GM23338 (cell line): ENCODE measurements at regions not wholly inside any gene's neighbourhood (a gene's known extent, or its start where the extent isn't known, plus 50 kb on each side); places are given as distances from the start of the nearest gene placed in this dataset.

Experiments used
- ATAC-seq: fragments of 200-7000 bp; cut with Tn5 transposase; 3 replicates; pipeline ENCODE4 v1.9.1; 2020
- DNase-seq: peaks from one replicate; pipeline ENCODE4 v3.0.0-alpha.2; 2015; ENCODE audit warnings: low spot score
- H2AFZ ChIP-seq: fragments of 200-600 bp; sonication (generic); 2 replicates; pipeline ENCODE4 v1.8.0; 2016; ENCODE audit warnings: antibody characterized with exemption, mild to moderate bottlenecking, moderate library complexity
- H3F3A ChIP-seq: fragments of 200-600 bp; sonication (generic); replicated peaks from 2 replicates; pipeline ENCODE4 v1.8.0; 2017; ENCODE audit warnings: antibody characterized with exemption, mixed run types, low read depth
- H3K27ac ChIP-seq: fragments of 200-600 bp; sonication (generic); 2 replicates; pipeline ENCODE4 v1.6.1; 2016; ENCODE audit warnings: low read depth
- H3K27me3 ChIP-seq: fragments of 200-600 bp; sonication (generic); 2 replicates; pipeline ENCODE4 v1.8.0; 2016; ENCODE audit warnings: mild to moderate bottlenecking, mixed run types, moderate library complexity; ENCODE audit not compliant: insufficient read depth
- H3K36me3 ChIP-seq: fragments of 200-600 bp; sonication (generic); 2 replicates; pipeline ENCODE4 v1.8.0; 2016; ENCODE audit warnings: mild to moderate bottlenecking; ENCODE audit not compliant: insufficient read depth
- H3K4me1 ChIP-seq: fragments of 200-600 bp; sonication (generic); 2 replicates; pipeline ENCODE4 v1.8.0; 2016; ENCODE audit warnings: mild to moderate bottlenecking, moderate library complexity; ENCODE audit not compliant: insufficient read depth
- H3K4me2 ChIP-seq: fragments of 200-600 bp; sonication (generic); 2 replicates; pipeline ENCODE4 v1.7.1; 2017; ENCODE audit warnings: mixed run types
- H3K4me3 ChIP-seq: fragments of 200-600 bp; sonication (generic); 2 replicates; pipeline ENCODE4 v1.6.1; 2016; ENCODE audit warnings: mixed run types
- H3K79me2 ChIP-seq: fragments of 200-600 bp; sonication (generic); replicated peaks from 2 replicates; pipeline ENCODE4 v1.8.0; 2017; ENCODE audit warnings: mild to moderate bottlenecking; ENCODE audit not compliant: insufficient read depth
- H3K9me2 ChIP-seq: fragments of 200-600 bp; sonication (generic); 2 replicates; pipeline ENCODE4 v1.8.0; 2017; ENCODE audit not compliant: insufficient read depth
- H4K20me1 ChIP-seq: fragments of 200-600 bp; sonication (generic); replicated peaks from 2 replicates; pipeline ENCODE4 v1.8.0; 2017; ENCODE audit warnings: mild to moderate bottlenecking; ENCODE audit not compliant: insufficient read depth
- H3K27ac Mint-ChIP-seq: 2 replicates; pipeline ENCODE4 v1.8.0; 2020; ENCODE audit warnings: inconsistent platforms, mild to moderate bottlenecking, moderate library complexity, mixed read lengths
- H3K27me3 Mint-ChIP-seq: 3 replicates; pipeline ENCODE4 v1.8.0; 2022; ENCODE audit warnings: low read depth, mild to moderate bottlenecking, moderate library complexity, mixed read lengths, inconsistent platforms; ENCODE audit not compliant: insufficient read depth, poor library complexity
- H3K36me3 Mint-ChIP-seq: 3 replicates; pipeline ENCODE4 v1.8.0; 2021; ENCODE audit warnings: low read depth, mild to moderate bottlenecking, inconsistent platforms, moderate library complexity, mixed read lengths
- H3K4me1 Mint-ChIP-seq: 3 replicates; pipeline ENCODE4 v1.8.0; 2020; ENCODE audit warnings: mild to moderate bottlenecking, inconsistent platforms, mixed read lengths
- H3K4me3 Mint-ChIP-seq: 3 replicates; pipeline ENCODE4 v1.8.0; 2021; ENCODE audit warnings: moderate library complexity, mild to moderate bottlenecking, inconsistent platforms, mixed read lengths
- H3K9me3 Mint-ChIP-seq: 3 replicates; pipeline ENCODE4 v1.8.0; 2020; ENCODE audit warnings: moderate library complexity, mild to moderate bottlenecking, inconsistent platforms, mixed read lengths
- ETS1 ChIP-seq: IDR thresholded peaks from 2 replicates; pipeline ENCODE4 v1.6.1; 2016; ENCODE audit warnings: antibody characterized with exemption
- EZH2 ChIP-seq: fragments of 200-600 bp; sonication (generic); IDR thresholded peaks from one replicate; pipeline ENCODE4 v1.8.0; 2017; ENCODE audit warnings: antibody characterized with exemption, mild to moderate bottlenecking, low read depth; ENCODE audit not compliant: unreplicated experiment
- EZH2phosphoT487 ChIP-seq: fragments of 200-600 bp; sonication (generic); IDR thresholded peaks from one replicate; pipeline ENCODE4 v1.8.1; 2018; ENCODE audit warnings: antibody characterized with exemption; ENCODE audit not compliant: unreplicated experiment
- JUNB ChIP-seq: IDR thresholded peaks from one replicate; pipeline ENCODE4 v1.6.1; 2016; ENCODE audit warnings: antibody characterized with exemption; ENCODE audit not compliant: unreplicated experiment
- NANOG ChIP-seq: IDR thresholded peaks from 2 replicates; pipeline ENCODE4 v1.6.1; 2016; ENCODE audit warnings: antibody characterized with exemption, borderline replicate concordance
- POLR2AphosphoS5 ChIP-seq: IDR thresholded peaks from 2 replicates; pipeline ENCODE4 v1.6.1; 2016; ENCODE audit warnings: antibody characterized with exemption, low read depth
- STAT1 ChIP-seq: IDR thresholded peaks from one replicate; pipeline ENCODE4 v1.6.1; 2016; ENCODE audit warnings: antibody characterized with exemption; ENCODE audit not compliant: unreplicated experiment
- ZNF114 ChIP-seq: fragments of 250-450 bp; sonication (Bioruptor Pico); IDR thresholded peaks from 2 replicates; pipeline ENCODE4 v1.5.0; 2020; ENCODE audit warnings: mild to moderate bottlenecking, moderate library complexity
- ZNF331 ChIP-seq: fragments of 250-450 bp; sonication (Bioruptor Pico); IDR thresholded peaks from 2 replicates; pipeline ENCODE4 v1.5.0; 2020; ENCODE audit warnings: low read depth, mild to moderate bottlenecking, moderate library complexity
- TF ChIP-seq, protein P1 (sequence below): IDR thresholded peaks from one replicate; pipeline ENCODE4 v1.6.1; 2018; ENCODE audit warnings: antibody characterized with exemption; ENCODE audit not compliant: unreplicated experiment
- TF ChIP-seq, protein P2 (sequence below), 2 experiments: fragments of 200-600 bp in 1 of 2; sonication (generic) in 1 of 2; conservative IDR thresholded peaks; 2 replicates each; pipeline versions ENCODE4 v1.5.1 to v1.6.1; 2016 to 2017; ENCODE audit warnings: antibody characterized with exemption in 2 of 2, low read depth in 2 of 2, mild to moderate bottlenecking in 2 of 2, moderate library complexity in 1 of 2
- TF ChIP-seq, protein P3 (sequence below): fragments of 250-450 bp; sonication (Bioruptor Pico); IDR thresholded peaks from 2 replicates; pipeline ENCODE4 v1.5.0; 2020; ENCODE audit warnings: mild to moderate bottlenecking, moderate library complexity

DNA sequence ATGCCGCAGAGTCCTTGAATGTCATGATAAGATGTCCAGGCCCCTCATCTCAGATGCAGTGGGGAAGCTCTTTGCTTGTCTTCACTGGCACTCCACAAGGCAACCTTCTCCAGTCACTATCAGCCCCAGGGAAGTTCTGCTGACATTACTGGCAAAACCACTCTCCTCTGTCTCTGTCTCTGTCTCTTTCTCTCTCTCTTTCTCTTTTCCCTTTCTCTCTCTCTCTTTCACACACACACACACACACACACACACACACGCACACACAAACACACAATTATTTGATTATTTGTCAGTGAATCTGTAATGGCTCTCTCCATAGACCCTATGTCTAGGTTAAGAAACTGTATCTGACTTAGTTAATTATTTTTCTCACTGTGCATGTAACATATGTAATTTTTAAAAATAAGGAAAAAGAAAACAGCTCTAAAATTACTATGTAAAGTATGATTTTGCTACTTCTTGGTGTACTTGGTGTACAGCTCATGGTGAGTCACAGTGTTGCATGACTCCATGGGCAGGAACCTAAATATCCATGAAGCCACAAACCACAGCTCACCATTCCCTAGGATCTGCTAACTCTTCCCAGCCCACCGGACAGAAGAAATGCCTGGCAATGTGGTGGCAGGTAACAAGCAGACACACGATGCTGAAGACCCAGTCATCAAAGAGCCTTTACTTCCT, 594.9 kb upstream of the ID2 start:
- ATAC-seq (no peak), DNase-seq (no peak)
- Histone ChIP-seq H3K4me1 (no peaks in the 10 kb centered on the region), H4K20me1 (no peaks in the 10 kb centered on the region), H3K4me3 (no peak overlapping the region), H3K79me2 (no peaks in the 10 kb centered on the region), H3K9me2 (peaks cover 19% of the 10 kb centered on the region; the same call in 1 of the 2 replicates), H3K4me2 (no peak overlapping the region), H3K36me3 (no peaks in the 10 kb centered on the region), H3F3A (no peaks in the 10 kb centered on the region), H2AFZ (no peak overlapping the region), H3K27ac (no peak overlapping the region), H3K27me3 (no peaks in the 10 kb centered on the region)
- no peaks in the 10 kb centered on the region for H3K9me3 Mint-ChIP-seq
- H3K4me3 Mint-ChIP-seq, result no peak overlapping the region
- H3K36me3 Mint-ChIP-seq, result no peaks in the 10 kb centered on the region
- H3K27ac Mint-ChIP-seq, result no peak overlapping the region
- H3K4me1 Mint-ChIP-seq, result no peaks in the 10 kb centered on the region
- H3K27me3 Mint-ChIP-seq, result no peaks in the 10 kb centered on the region
- TF ChIP-seq JUNB, result no peak
- TF ChIP-seq ZNF114 (CRISPR knock-in tag), result no peak
- no peak for TF ChIP-seq EZH2
- TF ChIP-seq POLR2AphosphoS5, result no peak
- TF ChIP-seq, protein P1, sequence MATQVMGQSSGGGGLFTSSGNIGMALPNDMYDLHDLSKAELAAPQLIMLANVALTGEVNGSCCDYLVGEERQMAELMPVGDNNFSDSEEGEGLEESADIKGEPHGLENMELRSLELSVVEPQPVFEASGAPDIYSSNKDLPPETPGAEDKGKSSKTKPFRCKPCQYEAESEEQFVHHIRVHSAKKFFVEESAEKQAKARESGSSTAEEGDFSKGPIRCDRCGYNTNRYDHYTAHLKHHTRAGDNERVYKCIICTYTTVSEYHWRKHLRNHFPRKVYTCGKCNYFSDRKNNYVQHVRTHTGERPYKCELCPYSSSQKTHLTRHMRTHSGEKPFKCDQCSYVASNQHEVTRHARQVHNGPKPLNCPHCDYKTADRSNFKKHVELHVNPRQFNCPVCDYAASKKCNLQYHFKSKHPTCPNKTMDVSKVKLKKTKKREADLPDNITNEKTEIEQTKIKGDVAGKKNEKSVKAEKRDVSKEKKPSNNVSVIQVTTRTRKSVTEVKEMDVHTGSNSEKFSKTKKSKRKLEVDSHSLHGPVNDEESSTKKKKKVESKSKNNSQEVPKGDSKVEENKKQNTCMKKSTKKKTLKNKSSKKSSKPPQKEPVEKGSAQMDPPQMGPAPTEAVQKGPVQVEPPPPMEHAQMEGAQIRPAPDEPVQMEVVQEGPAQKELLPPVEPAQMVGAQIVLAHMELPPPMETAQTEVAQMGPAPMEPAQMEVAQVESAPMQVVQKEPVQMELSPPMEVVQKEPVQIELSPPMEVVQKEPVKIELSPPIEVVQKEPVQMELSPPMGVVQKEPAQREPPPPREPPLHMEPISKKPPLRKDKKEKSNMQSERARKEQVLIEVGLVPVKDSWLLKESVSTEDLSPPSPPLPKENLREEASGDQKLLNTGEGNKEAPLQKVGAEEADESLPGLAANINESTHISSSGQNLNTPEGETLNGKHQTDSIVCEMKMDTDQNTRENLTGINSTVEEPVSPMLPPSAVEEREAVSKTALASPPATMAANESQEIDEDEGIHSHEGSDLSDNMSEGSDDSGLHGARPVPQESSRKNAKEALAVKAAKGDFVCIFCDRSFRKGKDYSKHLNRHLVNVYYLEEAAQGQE, result no peak
- no peak for TF ChIP-seq ETS1
- no peak for TF ChIP-seq NANOG
- TF ChIP-seq, protein P2, sequence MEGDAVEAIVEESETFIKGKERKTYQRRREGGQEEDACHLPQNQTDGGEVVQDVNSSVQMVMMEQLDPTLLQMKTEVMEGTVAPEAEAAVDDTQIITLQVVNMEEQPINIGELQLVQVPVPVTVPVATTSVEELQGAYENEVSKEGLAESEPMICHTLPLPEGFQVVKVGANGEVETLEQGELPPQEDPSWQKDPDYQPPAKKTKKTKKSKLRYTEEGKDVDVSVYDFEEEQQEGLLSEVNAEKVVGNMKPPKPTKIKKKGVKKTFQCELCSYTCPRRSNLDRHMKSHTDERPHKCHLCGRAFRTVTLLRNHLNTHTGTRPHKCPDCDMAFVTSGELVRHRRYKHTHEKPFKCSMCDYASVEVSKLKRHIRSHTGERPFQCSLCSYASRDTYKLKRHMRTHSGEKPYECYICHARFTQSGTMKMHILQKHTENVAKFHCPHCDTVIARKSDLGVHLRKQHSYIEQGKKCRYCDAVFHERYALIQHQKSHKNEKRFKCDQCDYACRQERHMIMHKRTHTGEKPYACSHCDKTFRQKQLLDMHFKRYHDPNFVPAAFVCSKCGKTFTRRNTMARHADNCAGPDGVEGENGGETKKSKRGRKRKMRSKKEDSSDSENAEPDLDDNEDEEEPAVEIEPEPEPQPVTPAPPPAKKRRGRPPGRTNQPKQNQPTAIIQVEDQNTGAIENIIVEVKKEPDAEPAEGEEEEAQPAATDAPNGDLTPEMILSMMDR (conservative IDR thresholded peaks at IDR 0.05; ENCODE audit: low read depth in 2 of 2), result no peak
- TF ChIP-seq, protein P3, sequence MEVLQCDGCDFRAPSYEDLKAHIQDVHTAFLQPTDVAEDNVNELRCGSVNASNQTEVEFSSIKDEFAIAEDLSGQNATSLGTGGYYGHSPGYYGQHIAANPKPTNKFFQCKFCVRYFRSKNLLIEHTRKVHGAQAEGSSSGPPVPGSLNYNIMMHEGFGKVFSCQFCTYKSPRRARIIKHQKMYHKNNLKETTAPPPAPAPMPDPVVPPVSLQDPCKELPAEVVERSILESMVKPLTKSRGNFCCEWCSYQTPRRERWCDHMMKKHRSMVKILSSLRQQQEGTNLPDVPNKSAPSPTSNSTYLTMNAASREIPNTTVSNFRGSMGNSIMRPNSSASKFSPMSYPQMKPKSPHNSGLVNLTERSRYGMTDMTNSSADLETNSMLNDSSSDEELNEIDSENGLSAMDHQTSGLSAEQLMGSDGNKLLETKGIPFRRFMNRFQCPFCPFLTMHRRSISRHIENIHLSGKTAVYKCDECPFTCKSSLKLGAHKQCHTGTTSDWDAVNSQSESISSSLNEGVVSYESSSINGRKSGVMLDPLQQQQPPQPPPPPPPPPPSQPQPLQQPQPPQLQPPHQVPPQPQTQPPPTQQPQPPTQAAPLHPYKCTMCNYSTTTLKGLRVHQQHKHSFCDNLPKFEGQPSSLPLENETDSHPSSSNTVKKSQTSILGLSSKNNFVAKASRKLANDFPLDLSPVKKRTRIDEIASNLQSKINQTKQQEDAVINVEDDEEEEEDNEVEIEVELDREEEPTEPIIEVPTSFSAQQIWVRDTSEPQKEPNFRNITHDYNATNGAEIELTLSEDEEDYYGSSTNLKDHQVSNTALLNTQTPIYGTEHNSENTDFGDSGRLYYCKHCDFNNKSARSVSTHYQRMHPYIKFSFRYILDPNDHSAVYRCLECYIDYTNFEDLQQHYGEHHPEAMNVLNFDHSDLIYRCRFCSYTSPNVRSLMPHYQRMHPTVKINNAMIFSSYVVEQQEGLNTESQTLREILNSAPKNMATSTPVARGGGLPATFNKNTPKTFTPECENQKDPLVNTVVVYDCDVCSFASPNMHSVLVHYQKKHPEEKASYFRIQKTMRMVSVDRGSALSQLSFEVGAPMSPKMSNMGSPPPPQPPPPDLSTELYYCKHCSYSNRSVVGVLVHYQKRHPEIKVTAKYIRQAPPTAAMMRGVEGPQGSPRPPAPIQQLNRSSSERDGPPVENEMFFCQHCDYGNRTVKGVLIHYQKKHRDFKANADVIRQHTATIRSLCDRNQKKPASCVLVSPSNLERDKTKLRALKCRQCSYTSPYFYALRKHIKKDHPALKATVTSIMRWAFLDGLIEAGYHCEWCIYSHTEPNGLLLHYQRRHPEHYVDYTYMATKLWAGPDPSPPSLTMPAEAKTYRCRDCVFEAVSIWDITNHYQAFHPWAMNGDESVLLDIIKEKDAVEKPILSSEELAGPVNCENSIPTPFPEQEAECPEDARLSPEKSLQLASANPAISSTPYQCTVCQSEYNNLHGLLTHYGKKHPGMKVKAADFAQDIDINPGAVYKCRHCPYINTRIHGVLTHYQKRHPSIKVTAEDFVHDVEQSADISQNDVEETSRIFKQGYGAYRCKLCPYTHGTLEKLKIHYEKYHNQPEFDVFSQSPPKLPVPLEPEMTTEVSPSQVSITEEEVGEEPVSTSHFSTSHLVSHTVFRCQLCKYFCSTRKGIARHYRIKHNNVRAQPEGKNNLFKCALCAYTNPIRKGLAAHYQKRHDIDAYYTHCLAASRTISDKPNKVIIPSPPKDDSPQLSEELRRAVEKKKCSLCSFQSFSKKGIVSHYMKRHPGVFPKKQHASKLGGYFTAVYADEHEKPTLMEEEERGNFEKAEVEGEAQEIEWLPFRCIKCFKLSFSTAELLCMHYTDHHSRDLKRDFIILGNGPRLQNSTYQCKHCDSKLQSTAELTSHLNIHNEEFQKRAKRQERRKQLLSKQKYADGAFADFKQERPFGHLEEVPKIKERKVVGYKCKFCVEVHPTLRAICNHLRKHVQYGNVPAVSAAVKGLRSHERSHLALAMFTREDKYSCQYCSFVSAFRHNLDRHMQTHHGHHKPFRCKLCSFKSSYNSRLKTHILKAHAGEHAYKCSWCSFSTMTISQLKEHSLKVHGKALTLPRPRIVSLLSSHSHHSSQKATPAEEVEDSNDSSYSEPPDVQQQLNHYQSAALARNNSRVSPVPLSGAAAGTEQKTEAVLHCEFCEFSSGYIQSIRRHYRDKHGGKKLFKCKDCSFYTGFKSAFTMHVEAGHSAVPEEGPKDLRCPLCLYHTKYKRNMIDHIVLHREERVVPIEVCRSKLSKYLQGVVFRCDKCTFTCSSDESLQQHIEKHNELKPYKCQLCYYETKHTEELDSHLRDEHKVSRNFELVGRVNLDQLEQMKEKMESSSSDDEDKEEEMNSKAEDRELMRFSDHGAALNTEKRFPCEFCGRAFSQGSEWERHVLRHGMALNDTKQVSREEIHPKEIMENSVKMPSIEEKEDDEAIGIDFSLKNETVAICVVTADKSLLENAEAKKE, result no peak
- no peak for TF ChIP-seq STAT1
- TF ChIP-seq EZH2phosphoT487, result no peak
- TF ChIP-seq ZNF331 (CRISPR knock-in tag), result no peak
